Breast epithelium (tissue), 4 donors: ENCODE measurements at regions not wholly inside any gene's neighbourhood (a gene's known extent, or its start where the extent isn't known, plus 50 kb on each side); places are given as distances from the start of the nearest gene placed in this dataset.
"Not testable (repeated sequence)": the region's sequence is repeated elsewhere in the genome, so short reads cannot be mapped to it uniquely, and the experiment has no call there.

Source experiments
- DNase-seq, 2 donors: peaks; one replicate each; pipeline ENCODE4 v3.0.0-alpha.2; 2019; ENCODE audit warnings: low spot score in 2 of 2
- H3K27ac ChIP-seq, 2 donors: fragments of 200-600 bp; sonication (generic) in 1 of 2; one replicate each; pipeline ENCODE4 v1.5.1; 2016 to 2019; ENCODE audit warnings: mild to moderate bottlenecking in 1 of 2
- H3K27me3 ChIP-seq, 2 donors: fragments of 200-600 bp; sonication (generic) in 1 of 2; one replicate each; pipeline versions ENCODE4 v1.5.1 to v1.6.0; 2017 to 2019; ENCODE audit warnings: control low read depth in 1 of 2, mild to moderate bottlenecking in 1 of 2
- H3K36me3 ChIP-seq: fragments of 200-600 bp; one replicate; pipeline ENCODE4 v1.5.1; 2019
- H3K4me1 ChIP-seq, 2 donors: fragments of 200-600 bp; sonication (generic); one replicate each; pipeline ENCODE4 v1.5.1; 2016 to 2019; ENCODE audit warnings: control low read depth in 1 of 2
- H3K4me3 ChIP-seq, 3 donors: fragments of 200-600 bp; sonication (generic); 1 replicate in 2 of 3; 2 replicates in 1 of 3; pipeline ENCODE4 v1.5.1; 2016 to 2019; ENCODE audit warnings: mild to moderate bottlenecking in 3 of 3, moderate library complexity in 2 of 3
- H3K9me3 ChIP-seq, 2 donors: fragments of 200-600 bp; sonication (generic) in 1 of 2; one replicate each; pipeline ENCODE4 v1.5.1; 2016 to 2019; ENCODE audit warnings: control low read depth in 1 of 2
- CTCF ChIP-seq, 3 donors: fragments of 450-650 bp; IDR thresholded peaks; one replicate each; pipeline ENCODE4 v1.5.1; 2016 to 2017; ENCODE audit warnings: antibody characterized with exemption in 3 of 3, mild to moderate bottlenecking in 3 of 3, moderate library complexity in 3 of 3
- POLR2A ChIP-seq: fragments of 450-650 bp; IDR thresholded peaks from one replicate; pipeline ENCODE4 v1.6.1; 2016; ENCODE audit warnings: antibody characterized with exemption, mild to moderate bottlenecking, moderate library complexity
- POLR2AphosphoS5 ChIP-seq, 3 donors: sonication (generic); formaldehyde crosslinking; IDR thresholded peaks; one replicate each; pipeline ENCODE4 v1.6.1; 2017; ENCODE audit warnings: antibody characterized with exemption in 3 of 3
- intact Hi-C: fragments of 100-400 bp; cut with DNase I; formaldehyde crosslinking; loops from one replicate; pipeline ENCODE4 v1.15.1; 2023; ENCODE audit warnings: low total_unique reads

GRCh38 chr1:194026422-194026821 is 840.0 kb upstream of the B3GALT2 start:
- no peak for DNase-seq
- H3K4me1 ChIP-seq, result no peaks in the 10 kb centered on the region
- TF ChIP-seq CTCF (IDR thresholded peaks at IDR 0.05) (no peak), POLR2AphosphoS5 (IDR thresholded peaks at IDR 0.05) (no peak), POLR2A (no peak)
- no peaks in the 10 kb centered on the region for H3K36me3 ChIP-seq
- no peaks in the 10 kb centered on the region for H3K9me3 ChIP-seq
- no peak overlapping the region for H3K4me3 ChIP-seq
- intact Hi-C loops, result no loop called here
- no peaks in the 10 kb centered on the region for H3K27me3 ChIP-seq
- no peak overlapping the region for H3K27ac ChIP-seq

GRCh38 chr1:194024659-194025058 is 838.2 kb upstream of the B3GALT2 start:
- Histone ChIP-seq H3K27me3 (no peaks in the 10 kb centered on the region), H3K36me3 (no peaks in the 10 kb centered on the region), H3K4me1 (no peaks in the 10 kb centered on the region), H3K9me3 (no peaks in the 10 kb centered on the region), H3K4me3 (no peak overlapping the region), H3K27ac (no peak overlapping the region)
- intact Hi-C loops, result no loop called here
- TF ChIP-seq CTCF (IDR thresholded peaks at IDR 0.05) (no peak), POLR2A (no peak), POLR2AphosphoS5 (IDR thresholded peaks at IDR 0.05) (no peak)
- DNase-seq, result no peak

GRCh38 chr1:194014014-194014413 is 827.6 kb upstream of the B3GALT2 start:
- Histone ChIP-seq H3K27ac (no peak overlapping the region), H3K36me3 (no peaks in the 10 kb centered on the region), H3K4me3 (no peak overlapping the region), H3K9me3 (no peaks in the 10 kb centered on the region), H3K4me1 (no peaks in the 10 kb centered on the region), H3K27me3 (no peaks in the 10 kb centered on the region)
- intact Hi-C loops, result no loop called here
- TF ChIP-seq POLR2AphosphoS5 (IDR thresholded peaks at IDR 0.05) (no peak), POLR2A (no peak), CTCF (IDR thresholded peaks at IDR 0.05) (no peak)
- no peak for DNase-seq

GRCh38 chr1:194013561-194013960 is 827.1 kb upstream of the B3GALT2 start:
- TF ChIP-seq POLR2A (no peak), POLR2AphosphoS5 (IDR thresholded peaks at IDR 0.05) (no peak), CTCF (IDR thresholded peaks at IDR 0.05) (no peak)

GRCh38 chr1:194004146-194004545 is 817.7 kb upstream of the B3GALT2 start:
- no peak for DNase-seq
- no peak overlapping the region for H3K4me3 ChIP-seq
- no peaks in the 10 kb centered on the region for H3K4me1 ChIP-seq
- H3K36me3 ChIP-seq, result no peaks in the 10 kb centered on the region
- no peak overlapping the region for H3K27ac ChIP-seq
- peaks cover 7 to 9% of the 10 kb centered on the region in 2 donors for H3K9me3 ChIP-seq
- TF ChIP-seq POLR2A (no peak), POLR2AphosphoS5 (IDR thresholded peaks at IDR 0.05) (no peak), CTCF (IDR thresholded peaks at IDR 0.05) (no peak)
- no peaks in the 10 kb centered on the region for H3K27me3 ChIP-seq
- intact Hi-C loops, result no loop called here

More at GRCh38 chr1:194013561-194013960, 827.1 kb upstream of the B3GALT2 start:
- H3K27ac ChIP-seq, result no peak overlapping the region
- H3K27me3 ChIP-seq, result no peaks in the 10 kb centered on the region
- H3K4me1 ChIP-seq, result no peaks in the 10 kb centered on the region
- no peak overlapping the region for H3K4me3 ChIP-seq
- no peaks in the 10 kb centered on the region for H3K9me3 ChIP-seq
- intact Hi-C loops, result no loop called here
- no peak for DNase-seq
- no peaks in the 10 kb centered on the region for H3K36me3 ChIP-seq

- intact Hi-C loops, H3K4me1 ChIP-seq, DNase-seq, H3K27ac ChIP-seq, H3K4me3 ChIP-seq, H3K36me3 ChIP-seq, H3K27me3 ChIP-seq, H3K9me3 ChIP-seq: not testable (repeated sequence)
Measured at GRCh38 chr1:194001726-194002350, 815.4 kb upstream of the B3GALT2 start.
